Transverse colon (tissue), 4 donors: ENCODE measurements at regions not wholly inside any gene's neighbourhood (a gene's known extent, or its start where the extent isn't known, plus 50 kb on each side); places are given as distances from the start of the nearest gene placed in this dataset.

Experiments used
- EP300 ChIP-seq: sonication (generic); formaldehyde crosslinking; IDR thresholded peaks from one replicate; pipeline ENCODE4 v1.6.1; 2017; ENCODE audit warnings: antibody characterized with exemption, low read depth
- POLR2A ChIP-seq: fragments of 450-650 bp; IDR thresholded peaks from one replicate; pipeline ENCODE4 v1.6.1; 2016; ENCODE audit warnings: antibody characterized with exemption, mild to moderate bottlenecking, moderate library complexity
- POLR2AphosphoS5 ChIP-seq, 3 donors: sonication (generic); formaldehyde crosslinking; IDR thresholded peaks; one replicate each; pipeline ENCODE4 v1.6.1; 2016; ENCODE audit warnings: antibody characterized with exemption in 3 of 3
- TF ChIP-seq, protein P1 (sequence below), 5 experiments: fragments of 200-600 bp in 3 of 5; fragments of 450-650 bp in 2 of 5; sonication (generic) in 3 of 5; IDR thresholded peaks; 1 replicate in 2 of 5; 2 replicates in 3 of 5; pipeline ENCODE4 v1.5.1; 2016 to 2017; ENCODE audit warnings: antibody characterized with exemption in 5 of 5, inconsistent platforms in 3 of 5, mild to moderate bottlenecking in 2 of 5, moderate library complexity in 1 of 5

- TF ChIP-seq, protein P1, sequence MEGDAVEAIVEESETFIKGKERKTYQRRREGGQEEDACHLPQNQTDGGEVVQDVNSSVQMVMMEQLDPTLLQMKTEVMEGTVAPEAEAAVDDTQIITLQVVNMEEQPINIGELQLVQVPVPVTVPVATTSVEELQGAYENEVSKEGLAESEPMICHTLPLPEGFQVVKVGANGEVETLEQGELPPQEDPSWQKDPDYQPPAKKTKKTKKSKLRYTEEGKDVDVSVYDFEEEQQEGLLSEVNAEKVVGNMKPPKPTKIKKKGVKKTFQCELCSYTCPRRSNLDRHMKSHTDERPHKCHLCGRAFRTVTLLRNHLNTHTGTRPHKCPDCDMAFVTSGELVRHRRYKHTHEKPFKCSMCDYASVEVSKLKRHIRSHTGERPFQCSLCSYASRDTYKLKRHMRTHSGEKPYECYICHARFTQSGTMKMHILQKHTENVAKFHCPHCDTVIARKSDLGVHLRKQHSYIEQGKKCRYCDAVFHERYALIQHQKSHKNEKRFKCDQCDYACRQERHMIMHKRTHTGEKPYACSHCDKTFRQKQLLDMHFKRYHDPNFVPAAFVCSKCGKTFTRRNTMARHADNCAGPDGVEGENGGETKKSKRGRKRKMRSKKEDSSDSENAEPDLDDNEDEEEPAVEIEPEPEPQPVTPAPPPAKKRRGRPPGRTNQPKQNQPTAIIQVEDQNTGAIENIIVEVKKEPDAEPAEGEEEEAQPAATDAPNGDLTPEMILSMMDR (IDR thresholded peaks at IDR 0.05), result no peak
- TF ChIP-seq POLR2A, result no peak
- TF ChIP-seq EP300, result no peak
- TF ChIP-seq POLR2AphosphoS5 (IDR thresholded peaks at IDR 0.05), result no peak
Observed at GRCh38 chr10:129275886-129276285, 191.2 kb upstream of the MGMT start.
